Upper lobe of right lung (tissue), 1 donor: ENCODE measurements at regions not wholly inside any gene's neighbourhood (a gene's known extent, or its start where the extent isn't known, plus 50 kb on each side); places are given as distances from the start of the nearest gene placed in this dataset.

ENCODE experiments used
- ATAC-seq: fragments of 200-7000 bp; cut with Tn5 transposase; one replicate; pipeline ENCODE4 v1.9.1; 2020; ENCODE audit warnings: mild to moderate bottlenecking, moderate library complexity
- DNase-seq: peaks from one replicate; pipeline ENCODE4 v3.0.0-alpha.2; 2020
- H3K27ac ChIP-seq: fragments of 200-600 bp; one replicate; pipeline ENCODE4 v1.8.0; 2022
- H3K27me3 ChIP-seq: fragments of 200-600 bp; one replicate; pipeline ENCODE4 v1.8.0; 2022; ENCODE audit warnings: mild to moderate bottlenecking
- H3K36me3 ChIP-seq: fragments of 200-600 bp; one replicate; pipeline ENCODE4 v1.8.0; 2022
- H3K4me1 ChIP-seq: fragments of 200-600 bp; one replicate; pipeline ENCODE4 v1.8.0; 2022
- H3K4me3 ChIP-seq: fragments of 200-600 bp; one replicate; pipeline ENCODE4 v1.8.0; 2022; ENCODE audit warnings: mild to moderate bottlenecking
- H3K9me3 ChIP-seq: fragments of 200-600 bp; one replicate; pipeline ENCODE4 v1.8.0; 2022
- CTCF ChIP-seq: fragments of 200-600 bp; IDR thresholded peaks from one replicate; pipeline ENCODE4 v1.8.0; 2022; ENCODE audit warnings: antibody characterized with exemption
- intact Hi-C: fragments of 100-400 bp; cut with DNase I; formaldehyde crosslinking; loops from one replicate; pipeline ENCODE4 v1.11.0; 2022
- donor health status: DM: no; HTN: yes; CAD: no; lungs with severe emphysema.

DNA sequence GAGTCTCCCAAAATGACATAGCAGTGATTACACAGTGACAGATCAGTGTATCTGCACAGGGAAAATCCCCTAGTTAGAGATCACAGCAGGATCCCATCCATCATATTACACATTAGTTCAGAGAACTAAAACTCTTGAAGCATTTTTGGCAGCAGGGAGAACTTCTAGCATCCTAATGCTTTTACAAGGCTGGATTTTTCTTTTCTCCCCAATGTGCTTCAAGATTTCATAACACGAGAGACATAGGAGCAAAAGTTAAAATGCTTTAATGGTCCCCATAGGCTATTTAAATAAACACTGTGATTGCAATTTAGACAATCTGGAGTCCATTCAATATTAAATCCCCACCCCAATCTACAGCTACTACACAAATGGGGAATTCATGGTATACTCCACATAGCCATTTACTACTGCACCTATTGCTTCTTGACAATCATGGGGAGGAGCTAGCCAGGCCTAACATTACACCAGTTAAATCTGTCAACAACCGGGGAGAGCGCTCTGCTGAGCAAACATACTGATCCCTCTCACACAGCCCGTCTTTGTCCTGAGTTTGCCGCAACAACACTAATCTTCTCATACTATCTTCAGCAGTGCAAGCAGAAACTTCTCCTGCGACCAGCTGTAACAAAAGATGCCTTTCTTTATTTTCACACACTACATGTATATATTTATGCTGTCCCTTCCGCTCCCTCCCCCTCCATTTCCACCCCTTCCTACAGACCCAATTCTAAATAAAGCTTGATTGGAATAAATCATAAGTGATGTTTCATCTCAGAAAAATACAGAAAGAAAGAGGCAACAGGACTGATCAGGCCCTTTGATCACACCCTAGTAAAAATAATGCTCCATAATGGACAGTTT, 120.3 kb upstream of the SOX5 start:
- TF ChIP-seq CTCF, result no peak
- DNase-seq, result no peak
- no peaks in the 10 kb centered on the region for H3K27me3 ChIP-seq

DNA sequence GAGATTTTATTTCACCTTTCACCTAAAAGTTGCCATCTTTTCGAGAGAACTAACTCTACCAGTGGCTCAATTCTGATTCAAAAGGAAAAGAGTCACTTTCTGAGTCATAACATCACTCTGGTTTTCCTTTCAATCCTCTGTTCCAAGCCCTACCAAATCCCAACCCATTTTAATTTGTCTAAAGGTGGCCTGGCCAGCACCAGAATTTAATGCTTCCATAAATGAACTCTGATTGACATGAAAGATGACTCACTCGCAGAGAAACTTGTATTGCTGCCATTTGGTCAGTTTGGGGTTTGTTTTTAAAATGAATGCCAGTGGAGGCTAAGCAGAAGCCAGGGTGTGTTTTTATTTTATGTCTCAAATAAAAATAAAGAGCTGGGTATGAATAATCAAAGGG, 117.4 kb upstream of the SOX5 start:
- no peak for TF ChIP-seq CTCF
- ATAC-seq (no peak), DNase-seq (no peak)
- Histone ChIP-seq H3K36me3 (no peaks in the 10 kb centered on the region), H3K27me3 (no peaks in the 10 kb centered on the region), H3K4me1 (no peaks in the 10 kb centered on the region), H3K4me3 (no peak overlapping the region), H3K27ac (no peak overlapping the region), H3K9me3 (no peaks in the 10 kb centered on the region)
- intact Hi-C loops, result no loop called here

More for the DNA sequence above, 120.3 kb upstream of the SOX5 start:
- no peak overlapping the region for H3K4me3 ChIP-seq
- no peaks in the 10 kb centered on the region for H3K36me3 ChIP-seq
- no peaks in the 10 kb centered on the region for H3K4me1 ChIP-seq
- intact Hi-C loops, result no loop called here
- peak; percentile 27 for ATAC-seq
- no peaks in the 10 kb centered on the region for H3K9me3 ChIP-seq
- H3K27ac ChIP-seq, result no peak overlapping the region

- Histone ChIP-seq H3K4me1 (no peaks in the 10 kb centered on the region), H3K36me3 (no peaks in the 10 kb centered on the region), H3K27me3 (no peaks in the 10 kb centered on the region), H3K27ac (no peak overlapping the region), H3K9me3 (no peaks in the 10 kb centered on the region), H3K4me3 (no peak overlapping the region)
- intact Hi-C loops, result no loop called here
- no peak for TF ChIP-seq CTCF
- DNase-seq (no peak), ATAC-seq (no peak)
Measured at GRCh38 chr12:24066097-24066496, 116.6 kb upstream of the SOX5 start.

DNA sequence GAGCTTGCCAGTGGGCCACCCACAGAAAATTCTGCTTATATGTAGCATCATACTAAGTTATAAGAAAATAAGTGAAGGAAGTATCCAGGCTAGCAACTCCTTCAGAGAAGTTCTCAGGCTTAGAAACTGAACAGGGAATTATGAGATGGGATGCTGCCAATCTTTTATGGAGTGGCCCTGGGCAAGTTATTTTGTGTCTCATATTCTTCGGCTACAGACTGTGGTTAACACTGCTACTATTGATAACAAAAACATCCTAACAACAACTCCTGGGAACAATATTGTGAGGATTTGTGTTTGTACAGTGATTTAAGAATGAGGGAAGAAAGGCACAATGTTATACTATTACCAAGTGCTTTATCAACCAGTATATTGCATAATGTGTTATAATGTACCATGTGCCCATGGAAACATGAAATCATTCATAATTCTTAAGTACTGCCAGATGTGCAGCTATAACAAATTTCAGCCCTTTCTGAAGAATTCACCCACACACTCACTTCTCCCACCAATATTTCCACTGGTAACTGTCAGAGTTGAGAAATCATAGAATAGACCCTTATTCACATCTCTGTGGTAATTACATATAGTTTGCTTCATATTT, 113.3 kb upstream of the SOX5 start:
- Histone ChIP-seq H3K27ac (no peak overlapping the region), H3K9me3 (no peaks in the 10 kb centered on the region), H3K27me3 (no peaks in the 10 kb centered on the region), H3K4me3 (no peak overlapping the region), H3K4me1 (no peaks in the 10 kb centered on the region), H3K36me3 (no peaks in the 10 kb centered on the region)
- intact Hi-C loops, result no loop called here
- no peak for TF ChIP-seq CTCF
- no peak for DNase-seq
- no peak for ATAC-seq

- intact Hi-C loops, result no loop called here
- no peak for ATAC-seq
Measured at GRCh38 chr12:24060089-24060488, 110.6 kb upstream of the SOX5 start.

More at GRCh38 chr12:24060089-24060488, 110.6 kb upstream of the SOX5 start:
- DNase-seq, result no peak
- no peak overlapping the region for H3K27ac ChIP-seq
- no peaks in the 10 kb centered on the region for H3K36me3 ChIP-seq
- H3K4me1 ChIP-seq, result no peaks in the 10 kb centered on the region
- TF ChIP-seq CTCF, result no peak
- no peaks in the 10 kb centered on the region for H3K27me3 ChIP-seq
- no peak overlapping the region for H3K4me3 ChIP-seq
- no peaks in the 10 kb centered on the region for H3K9me3 ChIP-seq
